ENCODE measurements at regions not wholly inside any gene's neighbourhood (a gene's known extent, or its start where the extent isn't known, plus 50 kb on each side); places are given as distances from the start of the nearest gene placed in this dataset.

GRCh38 chr2:82339805-82340204 lies 2035.3 kb upstream of the LRRTM1 start:
- TF ChIP-seq CTCF (conservative IDR thresholded peaks at IDR 0.05; ENCODE audit: low read length) (no peak), EZH2phosphoT487 (IDR thresholded peaks at IDR 0.05; ENCODE audit: borderline replicate concordance) (no peak)

All from Loucy (cell line).